ENCODE measurements at regions not wholly inside any gene's neighbourhood (a gene's known extent, or its start where the extent isn't known, plus 50 kb on each side); places are given as distances from the start of the nearest gene placed in this dataset.

DNA sequence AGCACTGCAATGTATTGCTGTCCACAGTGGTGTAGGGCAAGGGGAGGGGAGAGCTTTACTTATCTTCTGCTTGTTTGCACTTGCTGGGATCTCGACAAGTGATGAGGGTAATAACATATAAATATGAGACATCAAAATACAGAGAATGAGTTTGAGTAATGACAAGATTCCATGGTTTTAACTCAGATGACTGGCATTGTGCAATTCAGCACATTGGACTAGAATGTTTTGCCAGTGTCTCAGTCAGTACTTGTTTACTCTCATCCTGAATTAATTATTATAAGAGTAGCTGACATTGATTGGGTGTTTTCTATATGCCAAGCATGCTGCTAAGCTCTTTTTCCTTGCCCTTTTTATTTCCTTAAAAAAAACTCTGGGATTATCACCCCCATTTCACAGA is 306.7 kb upstream of the MMADHC start:
- H3K27ac ChIP-seq: no peak overlapping the region
- TF ChIP-seq, protein P1, sequence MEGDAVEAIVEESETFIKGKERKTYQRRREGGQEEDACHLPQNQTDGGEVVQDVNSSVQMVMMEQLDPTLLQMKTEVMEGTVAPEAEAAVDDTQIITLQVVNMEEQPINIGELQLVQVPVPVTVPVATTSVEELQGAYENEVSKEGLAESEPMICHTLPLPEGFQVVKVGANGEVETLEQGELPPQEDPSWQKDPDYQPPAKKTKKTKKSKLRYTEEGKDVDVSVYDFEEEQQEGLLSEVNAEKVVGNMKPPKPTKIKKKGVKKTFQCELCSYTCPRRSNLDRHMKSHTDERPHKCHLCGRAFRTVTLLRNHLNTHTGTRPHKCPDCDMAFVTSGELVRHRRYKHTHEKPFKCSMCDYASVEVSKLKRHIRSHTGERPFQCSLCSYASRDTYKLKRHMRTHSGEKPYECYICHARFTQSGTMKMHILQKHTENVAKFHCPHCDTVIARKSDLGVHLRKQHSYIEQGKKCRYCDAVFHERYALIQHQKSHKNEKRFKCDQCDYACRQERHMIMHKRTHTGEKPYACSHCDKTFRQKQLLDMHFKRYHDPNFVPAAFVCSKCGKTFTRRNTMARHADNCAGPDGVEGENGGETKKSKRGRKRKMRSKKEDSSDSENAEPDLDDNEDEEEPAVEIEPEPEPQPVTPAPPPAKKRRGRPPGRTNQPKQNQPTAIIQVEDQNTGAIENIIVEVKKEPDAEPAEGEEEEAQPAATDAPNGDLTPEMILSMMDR (conservative IDR thresholded peaks at IDR 0.05): no peak
- no peak for TF ChIP-seq ZFX (IDR thresholded peaks at IDR 0.05)

DNA sequence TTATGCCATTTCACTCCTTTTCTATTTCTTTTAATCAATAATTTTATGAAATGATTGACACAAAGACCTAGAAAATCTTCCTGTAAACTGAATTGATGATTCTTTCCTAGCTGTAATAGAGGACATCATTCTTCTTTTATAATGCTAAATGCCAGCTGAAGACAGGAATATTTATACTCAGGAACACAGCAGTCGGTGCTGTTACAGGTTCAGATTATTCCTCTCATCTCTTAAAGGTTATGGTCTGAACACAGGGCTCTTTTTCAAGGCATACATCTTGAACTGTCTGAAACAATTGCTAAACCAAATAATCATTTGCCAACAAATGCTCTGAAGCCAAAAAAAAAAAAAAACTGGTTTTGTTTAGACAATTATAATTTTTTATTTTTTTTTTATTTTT is 305.0 kb upstream of the MMADHC start:
- no peak overlapping the region for H3K27ac ChIP-seq
- no peak for TF ChIP-seq ZFX (IDR thresholded peaks at IDR 0.05)
- TF ChIP-seq, protein P1 (conservative IDR thresholded peaks at IDR 0.05): no peak

DNA sequence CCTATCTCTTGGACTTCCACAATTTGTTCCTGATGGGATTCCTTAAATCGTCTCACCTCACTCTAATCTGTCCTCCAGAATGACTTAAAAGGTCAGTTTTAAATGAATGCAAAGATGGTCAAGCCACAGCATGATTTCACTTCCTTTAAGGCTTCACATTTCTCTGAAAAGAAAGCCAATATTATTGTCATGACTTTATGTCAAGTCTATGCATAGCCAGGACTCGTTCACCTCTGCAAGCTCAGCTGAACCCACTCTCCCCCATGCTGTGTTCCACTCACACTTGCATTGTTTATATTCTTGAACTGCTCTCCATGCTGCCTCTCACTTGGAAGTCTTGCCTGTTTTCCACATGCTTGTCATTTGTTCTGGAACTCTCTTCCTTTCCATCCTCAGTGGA is 298.4 kb upstream of the MMADHC start:
- no peak overlapping the region for H3K27ac ChIP-seq
- TF ChIP-seq, protein P1 (conservative IDR thresholded peaks at IDR 0.05): no peak
- TF ChIP-seq ZFX (IDR thresholded peaks at IDR 0.05): no peak

DNA sequence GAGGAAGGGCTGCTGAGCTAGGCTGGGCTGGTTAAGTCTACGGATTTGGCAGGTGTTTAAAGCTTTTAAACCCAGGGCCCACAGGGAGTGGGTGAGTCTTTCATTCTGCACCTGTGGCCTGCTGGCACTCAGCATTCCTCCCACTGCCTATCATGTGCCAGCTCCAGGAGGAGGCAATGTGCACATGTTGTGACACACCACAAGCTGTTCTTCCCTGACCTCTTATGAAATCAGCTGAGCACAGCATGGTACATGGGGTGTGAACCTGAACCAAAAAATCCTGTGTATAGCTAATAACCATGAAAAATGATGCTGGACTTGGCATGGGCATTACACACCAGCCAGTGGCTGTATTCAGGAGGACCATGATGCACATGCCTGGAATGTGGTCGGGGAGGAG is 297.9 kb upstream of the MMADHC start:
- TF ChIP-seq ZFX (IDR thresholded peaks at IDR 0.05): no peak
- TF ChIP-seq, protein P1 (conservative IDR thresholded peaks at IDR 0.05): no peak

DNA sequence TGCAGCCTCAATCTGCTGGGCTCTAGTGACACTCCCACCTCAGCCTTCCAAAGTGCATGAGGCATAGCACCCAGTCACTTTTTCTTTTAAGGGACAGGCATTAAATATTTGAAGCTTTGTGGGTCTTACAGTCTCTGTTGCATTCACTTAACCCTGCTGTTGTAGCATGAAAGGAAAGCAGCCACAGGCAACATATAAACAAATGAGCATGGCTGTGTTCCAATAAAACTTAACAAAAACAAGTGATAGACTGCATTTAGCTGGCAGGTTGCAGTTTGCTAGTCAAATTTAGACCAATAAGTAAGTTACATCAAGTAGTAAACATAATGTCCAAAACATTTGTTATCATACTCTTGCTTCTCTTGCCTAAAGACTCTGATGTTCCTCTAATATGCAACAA is 297.3 kb upstream of the MMADHC start:
- TF ChIP-seq ZFX (IDR thresholded peaks at IDR 0.05): no peak
- TF ChIP-seq, protein P1 (conservative IDR thresholded peaks at IDR 0.05): no peak
- no peak overlapping the region for H3K27ac ChIP-seq

More for the DNA sequence above, 297.9 kb upstream of the MMADHC start:
- H3K27ac ChIP-seq: no peak overlapping the region

DNA sequence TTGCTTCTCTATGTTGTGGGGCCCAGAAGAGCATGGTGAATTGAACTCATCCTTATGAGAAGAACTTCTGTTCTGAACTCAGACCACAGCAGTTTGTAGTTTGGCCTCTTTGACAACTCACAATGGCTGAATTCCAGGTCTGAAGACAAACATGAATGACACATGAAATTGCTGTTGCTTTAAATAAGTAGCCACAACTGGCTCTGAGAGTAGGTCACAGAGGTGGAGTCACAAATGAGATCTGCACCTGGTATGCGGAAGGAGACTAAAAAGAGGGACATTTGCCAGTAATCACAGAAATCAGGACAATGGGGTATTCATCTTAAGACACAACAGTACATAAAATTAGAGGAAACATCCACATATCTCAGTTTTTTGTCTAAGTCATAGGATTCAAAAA is 290.3 kb upstream of the MMADHC start:
- TF ChIP-seq, protein P1 (conservative IDR thresholded peaks at IDR 0.05): no peak
- TF ChIP-seq ZFX (IDR thresholded peaks at IDR 0.05): no peak
- H3K27ac ChIP-seq: no peak overlapping the region

DNA sequence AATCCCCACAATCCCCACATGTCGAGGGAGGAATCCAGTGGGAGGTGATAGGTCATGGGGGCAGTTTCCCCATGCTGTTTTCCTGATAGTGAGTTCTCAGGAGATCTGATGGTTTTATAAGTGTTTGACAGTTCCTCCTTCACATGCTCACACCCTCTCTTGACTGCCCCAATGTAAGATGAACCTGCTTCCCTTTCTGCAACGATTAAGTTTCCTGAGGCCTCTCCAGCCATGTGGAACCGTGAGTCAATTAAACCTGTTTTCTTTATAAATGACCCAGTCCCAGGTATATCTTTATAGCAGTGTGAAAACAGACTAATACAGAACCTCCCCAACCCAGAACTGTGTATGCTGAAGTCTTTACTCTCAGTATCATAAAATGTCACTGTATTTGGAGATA is 289.5 kb upstream of the MMADHC start:
- H3K27ac ChIP-seq: no peak overlapping the region
- TF ChIP-seq, protein P1 (conservative IDR thresholded peaks at IDR 0.05): no peak
- TF ChIP-seq ZFX (IDR thresholded peaks at IDR 0.05): no peak

Data from C4-2B (cell line).